HEK293 (cell line): ENCODE measurements at regions not wholly inside any gene's neighbourhood (a gene's known extent, or its start where the extent isn't known, plus 50 kb on each side); places are given as distances from the start of the nearest gene placed in this dataset.

ENCODE experiments used
- CTCF ChIA-PET: fragments of 350-600 bp; formaldehyde crosslinking; extraction: SDS; loops from one replicate; lab custom pipeline; 2021; ENCODE audit warnings: antibody characterized with exemption; lab: Yijun Ruan, JAX
- POLR2A ChIA-PET: fragments of 300-600 bp; formaldehyde crosslinking; extraction: SDS; loops from one replicate; lab custom pipeline; 2020; ENCODE audit warnings: antibody characterized with exemption, inconsistent platforms; lab: Yijun Ruan, JAX
- H3K27ac ChIP-seq: fragments of 200-500 bp; sonication (Bioruptor generic); 2 replicates; pipeline ENCODE4 v1.5.1; 2014; ENCODE audit warnings: low read depth, low read length, control low read depth, inconsistent platforms; ENCODE audit errors: extremely low read depth
- H3K36me3 ChIP-seq, 2 experiments: fragments of 200-500 bp in 1 of 2; sonication (Bioruptor generic) in 1 of 2; 1 replicate in 1 of 2; 2 replicates in 1 of 2; pipeline ENCODE4 v1.5.1; 2014 to 2017; ENCODE audit warnings: inconsistent platforms in 2 of 2, low read length in 2 of 2; ENCODE audit not compliant: control insufficient read depth in 2 of 2, insufficient read depth in 1 of 2
- H3K4me1 ChIP-seq: fragments of 200-500 bp; sonication (Bioruptor generic); 2 replicates; pipeline ENCODE4 v1.5.1; 2014; ENCODE audit warnings: mild to moderate bottlenecking, low read length, inconsistent platforms; ENCODE audit not compliant: control insufficient read depth, insufficient read depth
- H3K4me3 ChIP-seq: 2 replicates; pipeline ENCODE4 v1.5.1; 2011; ENCODE audit warnings: low read depth, mild to moderate bottlenecking, control low read depth, low read length, moderate library complexity
- H3K9me3 ChIP-seq: fragments of 200-500 bp; sonication (Bioruptor generic); 2 replicates; pipeline ENCODE4 v1.5.1; 2014; ENCODE audit warnings: low read depth, low read length, inconsistent platforms; ENCODE audit not compliant: control insufficient read depth, insufficient read depth
- GLI2 ChIP-seq: fragments of 450-650 bp; formaldehyde crosslinking; IDR thresholded peaks from 2 replicates; pipeline ENCODE4; 2017; ENCODE audit warnings: missing biosample characterization, missing genetic modification characterization, low read depth, borderline replicate concordance
- HOXA7 ChIP-seq: sonication (generic); formaldehyde crosslinking; IDR thresholded peaks from 2 replicates; pipeline ENCODE4 v1.8.1; 2022; ENCODE audit warnings: missing genetic modification reagents, borderline replicate concordance
- WT1 ChIP-seq: fragments of 450-650 bp; formaldehyde crosslinking; IDR thresholded peaks from 2 replicates; pipeline ENCODE4 v1.5.1; 2016; ENCODE audit warnings: missing biosample characterization, missing genetic modification characterization
- ZBTB44 ChIP-seq: fragments of 450-650 bp; IDR thresholded peaks from 2 replicates; pipeline ENCODE4 v1.5.1; 2018; ENCODE audit warnings: missing biosample characterization, mild to moderate bottlenecking, missing genetic modification characterization
- ZBTB49 ChIP-seq: fragments of 450-650 bp; formaldehyde crosslinking; IDR thresholded peaks from 2 replicates; pipeline ENCODE4 v1.5.1; 2016; ENCODE audit warnings: missing biosample characterization, missing genetic modification characterization, low read depth
- ZEB2 ChIP-seq: fragments of 450-650 bp; formaldehyde crosslinking; IDR thresholded peaks from 2 replicates; pipeline ENCODE4 v1.5.1; 2016; ENCODE audit warnings: missing biosample characterization, missing genetic modification characterization
- ZFHX2 ChIP-seq: fragments of 450-650 bp; formaldehyde crosslinking; conservative IDR thresholded peaks from 2 replicates; pipeline ENCODE4 v1.5.1; 2016; ENCODE audit warnings: missing biosample characterization, missing genetic modification characterization
- ZNF10 ChIP-seq: fragments of 450-650 bp; formaldehyde crosslinking; IDR thresholded peaks from 2 replicates; pipeline ENCODE4 v1.5.1; 2017; ENCODE audit warnings: missing biosample characterization, missing genetic modification characterization
- ZNF133 ChIP-seq: fragments of 450-650 bp; formaldehyde crosslinking; IDR thresholded peaks from 2 replicates; pipeline ENCODE4 v1.5.1; 2016; ENCODE audit warnings: missing biosample characterization, missing genetic modification characterization
- ZNF146 ChIP-seq: fragments of 450-650 bp; formaldehyde crosslinking; IDR thresholded peaks from 2 replicates; pipeline ENCODE4 v1.5.1; 2016; ENCODE audit warnings: missing biosample characterization, missing genetic modification characterization
- ZNF157 ChIP-seq: fragments of 450-650 bp; formaldehyde crosslinking; IDR thresholded peaks from 2 replicates; pipeline ENCODE4 v1.5.1; 2016; ENCODE audit warnings: missing biosample characterization, missing genetic modification characterization
- ZNF311 ChIP-seq: fragments of 450-650 bp; formaldehyde crosslinking; IDR thresholded peaks from 2 replicates; pipeline ENCODE4 v1.5.1; 2017; ENCODE audit warnings: missing biosample characterization, missing genetic modification characterization, borderline replicate concordance
- ZNF324 ChIP-seq: fragments of 450-650 bp; formaldehyde crosslinking; IDR thresholded peaks from 2 replicates; pipeline ENCODE4 v1.5.1; 2016; ENCODE audit warnings: missing biosample characterization, missing genetic modification characterization
- ZNF473 ChIP-seq: fragments of 450-650 bp; formaldehyde crosslinking; IDR thresholded peaks from 2 replicates; pipeline ENCODE4 v1.5.1; 2017; ENCODE audit warnings: missing biosample characterization, missing genetic modification characterization
- ZNF544 ChIP-seq: fragments of 450-650 bp; formaldehyde crosslinking; IDR thresholded peaks from 2 replicates; pipeline ENCODE4 v1.5.0; 2017; ENCODE audit warnings: missing biosample characterization, missing genetic modification characterization
- ZNF548 ChIP-seq: fragments of 450-650 bp; formaldehyde crosslinking; IDR thresholded peaks from 2 replicates; pipeline ENCODE4 v1.5.1; 2016; ENCODE audit warnings: missing biosample characterization, missing genetic modification characterization
- ZNF549 ChIP-seq: fragments of 450-650 bp; IDR thresholded peaks from 2 replicates; pipeline ENCODE4 v1.5.1; 2018; ENCODE audit warnings: missing biosample characterization, missing genetic modification characterization, mild to moderate bottlenecking, inconsistent platforms, moderate library complexity
- ZNF747 ChIP-seq: fragments of 450-650 bp; formaldehyde crosslinking; IDR thresholded peaks from 2 replicates; pipeline ENCODE4 v1.5.1; 2016; ENCODE audit warnings: missing biosample characterization, missing genetic modification characterization
- ZSCAN30 ChIP-seq: fragments of 450-650 bp; IDR thresholded peaks from 2 replicates; pipeline ENCODE4 v1.5.1; 2018; ENCODE audit warnings: missing biosample characterization, mild to moderate bottlenecking, missing genetic modification characterization, moderate library complexity
- TF ChIP-seq, protein P1 (sequence below): fragments of 450-650 bp; formaldehyde crosslinking; IDR thresholded peaks from 2 replicates; pipeline ENCODE4 v1.5.1; 2016; ENCODE audit warnings: missing biosample characterization, missing genetic modification characterization
- TF ChIP-seq, protein P2 (sequence below): fragments of 450-650 bp; formaldehyde crosslinking; IDR thresholded peaks from 2 replicates; pipeline ENCODE4 v1.5.1; 2016; ENCODE audit warnings: missing biosample characterization, missing genetic modification characterization, borderline replicate concordance
- TF ChIP-seq, protein P3 (sequence below): fragments of 450-650 bp; formaldehyde crosslinking; IDR thresholded peaks from 2 replicates; pipeline ENCODE4 v1.5.0; 2017; ENCODE audit warnings: missing biosample characterization, missing genetic modification characterization, borderline replicate concordance

DNA sequence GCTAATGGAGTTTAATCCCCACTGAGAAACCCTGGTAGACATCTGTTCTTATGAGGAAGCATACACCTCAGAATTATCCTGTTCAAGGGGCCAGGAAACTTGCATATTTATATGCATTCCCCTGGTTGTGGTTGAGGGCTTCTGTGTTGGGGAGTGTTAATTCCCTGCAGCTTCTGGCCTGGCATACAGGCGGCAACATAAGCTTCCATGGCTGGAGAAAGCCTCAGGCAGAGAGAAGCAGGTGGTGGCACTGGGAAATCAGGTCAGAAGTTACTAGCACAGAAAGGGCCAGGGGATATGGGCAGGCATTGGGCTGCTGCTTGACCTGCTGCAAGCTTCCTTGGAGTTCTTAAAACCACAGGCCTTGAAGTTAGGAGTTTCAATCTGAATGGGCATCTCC is 166.1 kb upstream of the SEMA6A start:
- TF ChIP-seq, protein P1, sequence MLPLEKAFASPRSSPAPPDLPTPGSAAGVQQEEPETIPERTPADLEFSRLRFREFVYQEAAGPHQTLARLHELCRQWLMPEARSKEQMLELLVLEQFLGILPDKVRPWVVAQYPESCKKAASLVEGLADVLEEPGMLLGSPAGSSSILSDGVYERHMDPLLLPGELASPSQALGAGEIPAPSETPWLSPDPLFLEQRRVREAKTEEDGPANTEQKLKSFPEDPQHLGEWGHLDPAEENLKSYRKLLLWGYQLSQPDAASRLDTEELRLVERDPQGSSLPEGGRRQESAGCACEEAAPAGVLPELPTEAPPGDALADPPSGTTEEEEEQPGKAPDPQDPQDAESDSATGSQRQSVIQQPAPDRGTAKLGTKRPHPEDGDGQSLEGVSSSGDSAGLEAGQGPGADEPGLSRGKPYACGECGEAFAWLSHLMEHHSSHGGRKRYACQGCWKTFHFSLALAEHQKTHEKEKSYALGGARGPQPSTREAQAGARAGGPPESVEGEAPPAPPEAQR, result no peak
- TF ChIP-seq ZFHX2 (no peak), ZNF473 (tag by site-specific recombination) (no peak), ZEB2 (tag by site-specific recombination) (no peak), ZNF544 (tag by site-specific recombination) (no peak)
- Histone ChIP-seq H3K36me3 (no peaks in the 10 kb centered on the region), H3K4me1 (peaks cover 4% of the 10 kb centered on the region; the same call in 1 of the 2 replicates), H3K27ac (no peak overlapping the region), H3K9me3 (no peaks in the 10 kb centered on the region), H3K4me3 (no peak overlapping the region)
- ChIA-PET CTCF (no interaction called here), POLR2A (no interaction called here)

DNA sequence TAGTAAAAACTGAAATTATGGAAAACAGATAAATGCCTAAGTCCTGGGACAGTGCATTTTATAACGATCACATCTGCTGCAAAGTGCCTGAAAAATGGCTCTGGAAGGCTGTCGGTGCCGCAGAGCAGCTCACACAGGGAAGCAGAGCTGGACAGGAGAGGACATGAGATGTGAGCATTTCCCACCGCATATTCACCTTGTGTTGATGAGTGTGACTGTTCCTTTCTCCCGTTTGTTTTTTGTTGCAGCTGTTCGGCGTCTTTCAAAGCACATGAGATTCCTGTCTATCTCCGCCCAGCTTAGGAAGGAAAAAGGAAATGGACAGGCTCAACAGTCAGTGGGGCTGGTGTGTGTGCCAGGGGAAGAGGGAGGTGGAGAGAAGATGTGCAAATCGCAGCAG is 164.9 kb upstream of the SEMA6A start:
- POLR2A ChIA-PET, result no interaction called here
- CTCF ChIA-PET, result interaction anchor here (0.5 to 0.6 kb wide), 2 partner anchors 34 to 40 kb away, joined by 3 to 8 read pairs; no protein-coding TSS in a partner anchor
- Histone ChIP-seq H3K9me3 (no peaks in the 10 kb centered on the region), H3K27ac (no peak overlapping the region), H3K36me3 (no peaks in the 10 kb centered on the region), H3K4me1 (peaks cover 4% of the 10 kb centered on the region; the same call in 1 of the 2 replicates), H3K4me3 (no peak overlapping the region)
- TF ChIP-seq ZNF747 (tag by site-specific recombination) (no peak), GLI2 (tag by site-specific recombination) (no peak), ZNF10 (tag by site-specific recombination) (no peak), ZBTB49 (tag by site-specific recombination) (no peak), ZNF549 (tag by site-specific recombination) (no peak), ZNF146 (no peak), ZNF157 (tag by site-specific recombination) (no peak), ZNF324 (tag by site-specific recombination) (no peak), HOXA7 (CRISPR knock-in tag) (no peak), ZBTB44 (tag by site-specific recombination) (no peak), ZNF548 (no peak), ZNF133 (tag by site-specific recombination) (no peak), ZSCAN30 (no peak), WT1 (tag by site-specific recombination) (no peak), ZNF311 (tag by site-specific recombination) (no peak)
- TF ChIP-seq, protein P2, sequence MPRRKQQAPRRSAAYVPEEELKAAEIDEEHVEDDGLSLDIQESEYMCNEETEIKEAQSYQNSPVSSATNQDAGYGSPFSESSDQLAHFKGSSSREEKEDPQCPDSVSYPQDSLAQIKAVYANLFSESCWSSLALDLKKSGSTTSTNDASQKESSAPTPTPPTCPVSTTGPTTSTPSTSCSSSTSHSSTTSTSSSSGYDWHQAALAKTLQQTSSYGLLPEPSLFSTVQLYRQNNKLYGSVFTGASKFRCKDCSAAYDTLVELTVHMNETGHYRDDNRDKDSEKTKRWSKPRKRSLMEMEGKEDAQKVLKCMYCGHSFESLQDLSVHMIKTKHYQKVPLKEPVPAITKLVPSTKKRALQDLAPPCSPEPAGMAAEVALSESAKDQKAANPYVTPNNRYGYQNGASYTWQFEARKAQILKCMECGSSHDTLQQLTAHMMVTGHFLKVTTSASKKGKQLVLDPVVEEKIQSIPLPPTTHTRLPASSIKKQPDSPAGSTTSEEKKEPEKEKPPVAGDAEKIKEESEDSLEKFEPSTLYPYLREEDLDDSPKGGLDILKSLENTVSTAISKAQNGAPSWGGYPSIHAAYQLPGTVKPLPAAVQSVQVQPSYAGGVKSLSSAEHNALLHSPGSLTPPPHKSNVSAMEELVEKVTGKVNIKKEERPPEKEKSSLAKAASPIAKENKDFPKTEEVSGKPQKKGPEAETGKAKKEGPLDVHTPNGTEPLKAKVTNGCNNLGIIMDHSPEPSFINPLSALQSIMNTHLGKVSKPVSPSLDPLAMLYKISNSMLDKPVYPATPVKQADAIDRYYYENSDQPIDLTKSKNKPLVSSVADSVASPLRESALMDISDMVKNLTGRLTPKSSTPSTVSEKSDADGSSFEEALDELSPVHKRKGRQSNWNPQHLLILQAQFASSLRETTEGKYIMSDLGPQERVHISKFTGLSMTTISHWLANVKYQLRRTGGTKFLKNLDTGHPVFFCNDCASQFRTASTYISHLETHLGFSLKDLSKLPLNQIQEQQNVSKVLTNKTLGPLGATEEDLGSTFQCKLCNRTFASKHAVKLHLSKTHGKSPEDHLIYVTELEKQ, result no peak
- TF ChIP-seq, protein P3, sequence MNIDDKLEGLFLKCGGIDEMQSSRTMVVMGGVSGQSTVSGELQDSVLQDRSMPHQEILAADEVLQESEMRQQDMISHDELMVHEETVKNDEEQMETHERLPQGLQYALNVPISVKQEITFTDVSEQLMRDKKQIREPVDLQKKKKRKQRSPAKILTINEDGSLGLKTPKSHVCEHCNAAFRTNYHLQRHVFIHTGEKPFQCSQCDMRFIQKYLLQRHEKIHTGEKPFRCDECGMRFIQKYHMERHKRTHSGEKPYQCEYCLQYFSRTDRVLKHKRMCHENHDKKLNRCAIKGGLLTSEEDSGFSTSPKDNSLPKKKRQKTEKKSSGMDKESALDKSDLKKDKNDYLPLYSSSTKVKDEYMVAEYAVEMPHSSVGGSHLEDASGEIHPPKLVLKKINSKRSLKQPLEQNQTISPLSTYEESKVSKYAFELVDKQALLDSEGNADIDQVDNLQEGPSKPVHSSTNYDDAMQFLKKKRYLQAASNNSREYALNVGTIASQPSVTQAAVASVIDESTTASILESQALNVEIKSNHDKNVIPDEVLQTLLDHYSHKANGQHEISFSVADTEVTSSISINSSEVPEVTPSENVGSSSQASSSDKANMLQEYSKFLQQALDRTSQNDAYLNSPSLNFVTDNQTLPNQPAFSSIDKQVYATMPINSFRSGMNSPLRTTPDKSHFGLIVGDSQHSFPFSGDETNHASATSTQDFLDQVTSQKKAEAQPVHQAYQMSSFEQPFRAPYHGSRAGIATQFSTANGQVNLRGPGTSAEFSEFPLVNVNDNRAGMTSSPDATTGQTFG (tag by site-specific recombination), result no peak
